HepG2 (cell line): ENCODE measurements at regions not wholly inside any gene's neighbourhood (a gene's known extent, or its start where the extent isn't known, plus 50 kb on each side); places are given as distances from the start of the nearest gene placed in this dataset.

Experiments
- ATAC-seq: fragments of 200-7000 bp; cut with Tn5 transposase; 3 replicates; pipeline ENCODE4 v1.9.1; 2020; ENCODE audit warnings: mild to moderate bottlenecking, moderate library complexity
- BruUV-seq: library from RNA; stranded (reverse); fragments of 400-500 nt; replicated peaks from 2 replicates; lab custom pipeline; 2021; lab: Mats Ljungman, UMichigan
- CTCF ChIA-PET: fragments of 300-600 bp; formaldehyde crosslinking; extraction: SDS; loops from one replicate; lab custom pipeline; 2021; ENCODE audit warnings: low total read pairs, inconsistent platforms, low intra/inter-chr PET ratio; lab: Yijun Ruan, JAX
- POLR2A ChIA-PET: fragments of 350-600 bp; sonication (Branson Sonifier 250); formaldehyde crosslinking; loops from one replicate; lab custom pipeline; 2020; ENCODE audit warnings: antibody characterized with exemption, inconsistent platforms; lab: Yijun Ruan, JAX
- DNase-seq: peaks from one replicate; pipeline ENCODE4 v3.0.0-alpha.2; 2015; ENCODE audit warnings: low spot score
- FAIRE-seq: peaks from 3 replicates; lab custom pipeline; 2011; peaks lifted over from hg19 to GRCh38; lab: Jason Lieb, UNC
- H2AFZ ChIP-seq: one replicate; pipeline ENCODE4 v1.6.1; 2011; ENCODE audit warnings: low read length, inconsistent platforms
- H3K27ac ChIP-seq: fragments of 300-600 bp; 3 replicates; pipeline ENCODE4 v1.8.0; 2011; ENCODE audit warnings: mixed run types, mild to moderate bottlenecking, mixed read lengths, low read length, inconsistent platforms; ENCODE audit not compliant: insufficient read depth; ENCODE audit errors: extremely low read length
- H3K27me3 ChIP-seq, 2 experiments: fragments of 200-600 bp in 1 of 2; 2 replicates in 1 of 2; 3 replicates in 1 of 2; pipeline versions ENCODE4 v1.6.0 to v1.8.0; 2011; ENCODE audit warnings: low read length in 2 of 2, mild to moderate bottlenecking in 2 of 2, moderate library complexity in 2 of 2, inconsistent platforms in 1 of 2; ENCODE audit not compliant: insufficient read depth in 2 of 2, control insufficient read depth in 1 of 2
- H3K36me3 ChIP-seq, 2 experiments: fragments of 200-600 bp in 1 of 2; replicated peaks in 1 of 2; 2 replicates in 1 of 2; 3 replicates in 1 of 2; pipeline versions ENCODE4 v1.5.1 to v1.8.0; 2011; ENCODE audit warnings: low read length in 2 of 2, inconsistent platforms in 1 of 2; ENCODE audit not compliant: insufficient read depth in 2 of 2, control insufficient read depth in 1 of 2
- H3K4me1 ChIP-seq: 2 replicates; pipeline ENCODE4 v1.5.1; 2012; ENCODE audit warnings: low read length, inconsistent platforms; ENCODE audit not compliant: insufficient read depth
- H3K4me2 ChIP-seq: 2 replicates; pipeline ENCODE4 v1.6.0; 2011; ENCODE audit warnings: low read depth, low read length, inconsistent platforms
- H3K4me3 ChIP-seq, 3 experiments: fragments of 200-600 bp in 1 of 3; sonication (generic), shearing (Covaris generic) in 1 of 3; replicated peaks in 1 of 3; 2 replicates each; pipeline ENCODE4 v1.5.1; 2011 to 2016; ENCODE audit warnings: low read length in 3 of 3, inconsistent platforms in 2 of 3, low read depth in 2 of 3, mild to moderate bottlenecking in 2 of 3, control low read depth in 1 of 3, mixed read lengths in 1 of 3; ENCODE audit not compliant: insufficient read depth in 1 of 3
- H3K79me2 ChIP-seq: one replicate; pipeline ENCODE4 v1.6.1; 2011; ENCODE audit warnings: low read length, inconsistent platforms; ENCODE audit not compliant: insufficient read depth
- H3K9ac ChIP-seq: 2 replicates; pipeline ENCODE4 v1.6.0; 2011; ENCODE audit warnings: mild to moderate bottlenecking, low read depth, low read length, inconsistent platforms; ENCODE audit not compliant: insufficient read depth
- H3K9me3 ChIP-seq: 2 replicates; pipeline ENCODE4 v1.5.1; 2012; ENCODE audit warnings: mild to moderate bottlenecking, low read length
- H4K20me1 ChIP-seq: 2 replicates; pipeline ENCODE4 v1.6.0; 2011; ENCODE audit warnings: inconsistent platforms, mild to moderate bottlenecking, low read length, moderate library complexity; ENCODE audit not compliant: insufficient read depth
- CERS6 ChIP-seq: sonication (generic); formaldehyde crosslinking; IDR thresholded peaks from 2 replicates; pipeline ENCODE4 v1.5.0; 2020; ENCODE audit warnings: missing genetic modification reagents
- IRX3 ChIP-seq: sonication (generic); formaldehyde crosslinking; IDR thresholded peaks from 2 replicates; pipeline ENCODE4 v1.8.1; 2023; ENCODE audit warnings: mild to moderate bottlenecking, low read depth, missing genetic modification reagents, borderline replicate concordance
- ISL2 ChIP-seq: sonication (generic); formaldehyde crosslinking; IDR thresholded peaks from 2 replicates; pipeline ENCODE4 v1.5.0; 2020; ENCODE audit warnings: missing genetic modification reagents
- PRDM10 ChIP-seq: sonication (generic); formaldehyde crosslinking; IDR thresholded peaks from 2 replicates; pipeline ENCODE4 v1.4.0; 2020; ENCODE audit warnings: low read depth, missing genetic modification reagents
- RERE ChIP-seq: IDR thresholded peaks from 2 replicates; pipeline ENCODE4 v1.6.1; 2016; ENCODE audit warnings: low read depth, missing genetic modification reagents, missing compliant biosample characterization
- SMARCC2 ChIP-seq: fragments of 450-650 bp; IDR thresholded peaks from 2 replicates; pipeline ENCODE4 v1.6.1; 2017; ENCODE audit warnings: antibody characterized with exemption, mild to moderate bottlenecking
- SRSF9 ChIP-seq: fragments of 200-400 bp; formaldehyde crosslinking; IDR thresholded peaks from 2 replicates; pipeline ENCODE4 v1.6.1; 2018; ENCODE audit warnings: borderline replicate concordance, mild to moderate bottlenecking, low read depth, low read length; ENCODE audit not compliant: insufficient read depth, poor library complexity, severe bottlenecking
- TAF15 ChIP-seq: fragments of 200-400 bp; formaldehyde crosslinking; IDR thresholded peaks from one replicate; pipeline ENCODE4 v1.6.1; 2018; ENCODE audit warnings: mild to moderate bottlenecking, low read depth, low read length; ENCODE audit not compliant: poor library complexity, severe bottlenecking
- TARDBP ChIP-seq: sonication (generic); formaldehyde crosslinking; IDR thresholded peaks from 2 replicates; pipeline ENCODE4 v1.8.0; 2022; ENCODE audit warnings: mild to moderate bottlenecking, missing genetic modification reagents
- ZKSCAN1 ChIP-seq: fragments of 150-350 bp; IDR thresholded peaks from 2 replicates; pipeline ENCODE4 v1.6.1; 2014; ENCODE audit warnings: low read length
- ZNF20 ChIP-seq: sonication (generic); formaldehyde crosslinking; IDR thresholded peaks from 2 replicates; pipeline ENCODE4 v1.4.0; 2020; ENCODE audit warnings: mild to moderate bottlenecking, moderate library complexity, missing genetic modification reagents
- ZNF441 ChIP-seq: sonication (generic); formaldehyde crosslinking; IDR thresholded peaks from 2 replicates; pipeline ENCODE4 v1.7.0; 2021; ENCODE audit warnings: missing genetic modification reagents, borderline replicate concordance
- ZNF572 ChIP-seq: sonication (generic); formaldehyde crosslinking; IDR thresholded peaks from 2 replicates; pipeline ENCODE4 v1.5.1; 2020; ENCODE audit warnings: mild to moderate bottlenecking, missing genetic modification reagents
- ZNF597 ChIP-seq: sonication (generic); formaldehyde crosslinking; IDR thresholded peaks from 2 replicates; pipeline ENCODE4 v1.5.0; 2020; ENCODE audit warnings: missing genetic modification reagents
- WGBS: methylation state at CpG from one replicate; pipeline ENCODE4 v1.1.6; 2017; ENCODE audit warnings: low lambda C conversion rate; 5-methylcytosine and 5-hydroxymethylcytosine counted together
- in situ Hi-C: cut with HindIII; loops from 2 replicates; pipeline ENCODE4 v1.10.0; 2017; ENCODE audit warnings: low pct_unique_long_range_greater_than_20kb; ENCODE audit not compliant: extremely low pct_ligation_motif_present
- intact Hi-C: fragments of 100-400 bp; cut with micrococcal nuclease; formaldehyde crosslinking; loops from one replicate; pipeline ENCODE4 v1.10.0; 2022; ENCODE audit not compliant: unreplicated experiment

- Histone ChIP-seq H3K4me3 (no peak overlapping the region), H3K9ac (no peak overlapping the region), H3K79me2 (no peaks in the 10 kb centered on the region), H3K4me1 (no peaks in the 10 kb centered on the region), H3K27ac (no peak overlapping the region), H3K36me3 (no peaks in the 10 kb centered on the region), H3K4me2 (no peak overlapping the region), H3K9me3 (no peaks in the 10 kb centered on the region), H3K27me3 (peaks cover 0 to 5% of the 10 kb centered on the region in 2 experiments; a peak in 1 of 5 replicates), H4K20me1 (no peaks in the 10 kb centered on the region), H2AFZ (no peak overlapping the region)
- FAIRE-seq (no peak), ATAC-seq (no peak), DNase-seq (no peak)
- intact Hi-C loops (no loop called here), in situ Hi-C loops (no loop called here)
- ChIA-PET POLR2A (no interaction called here), CTCF (no interaction called here)
- WGBS, result 26% methylated on average over 9 of the region's 11 CpGs
- no TSS peak for BruUV-seq
- TF ChIP-seq SMARCC2 (no peak), CERS6 (CRISPR knock-in tag) (no peak), SRSF9 (no peak), ISL2 (CRISPR knock-in tag) (no peak), ZNF441 (CRISPR knock-in tag) (no peak), IRX3 (CRISPR knock-in tag) (no peak), ZKSCAN1 (no peak), ZNF20 (CRISPR knock-in tag) (no peak), TARDBP (no peak), ZNF597 (CRISPR knock-in tag) (no peak), PRDM10 (CRISPR knock-in tag) (no peak), ZNF572 (no peak), TAF15 (no peak), RERE (CRISPR knock-in tag) (no peak)
Measured at GRCh38 chr5:3025392-3025791, 273.9 kb upstream of the IRX2 start.
